GM18505 (cell line): ENCODE measurements at regions not wholly inside any gene's neighbourhood (a gene's known extent, or its start where the extent isn't known, plus 50 kb on each side); places are given as distances from the start of the nearest gene placed in this dataset.

Experiments used
- ATAC-seq: cut with Tn5 transposase; IDR thresholded peaks from one replicate; pipeline ENCODE4 v1.9.1; 2021; ENCODE audit not compliant: unreplicated experiment
- POLR2A ChIP-seq: IDR thresholded peaks from 4 replicates; pipeline ENCODE4 v1.6.1; 2011; ENCODE audit warnings: borderline replicate concordance; ENCODE audit not compliant: insufficient read depth, insufficient read length; ENCODE audit errors: extremely low read depth

DNA sequence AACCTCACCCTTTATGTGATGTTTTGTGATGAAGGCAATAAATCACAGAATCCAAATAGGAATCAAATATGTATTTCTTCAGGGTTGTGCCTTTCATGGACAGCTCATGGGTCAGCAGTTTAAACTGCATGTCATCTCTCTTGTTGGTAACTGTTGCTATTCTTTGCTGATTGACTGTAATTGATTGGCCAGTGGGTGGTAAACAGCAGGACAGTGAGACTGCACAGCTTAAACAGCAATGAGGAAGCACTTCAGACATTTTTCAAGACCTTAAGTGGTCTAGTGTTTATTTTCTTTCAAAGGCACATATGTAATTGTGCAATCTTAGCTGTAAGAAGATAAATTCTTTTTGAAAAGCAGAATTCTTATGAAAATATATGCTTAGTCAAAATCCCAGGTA, 260.5 kb downstream of the COX7C start:
- no peak for ATAC-seq
- no peak for TF ChIP-seq POLR2A

DNA sequence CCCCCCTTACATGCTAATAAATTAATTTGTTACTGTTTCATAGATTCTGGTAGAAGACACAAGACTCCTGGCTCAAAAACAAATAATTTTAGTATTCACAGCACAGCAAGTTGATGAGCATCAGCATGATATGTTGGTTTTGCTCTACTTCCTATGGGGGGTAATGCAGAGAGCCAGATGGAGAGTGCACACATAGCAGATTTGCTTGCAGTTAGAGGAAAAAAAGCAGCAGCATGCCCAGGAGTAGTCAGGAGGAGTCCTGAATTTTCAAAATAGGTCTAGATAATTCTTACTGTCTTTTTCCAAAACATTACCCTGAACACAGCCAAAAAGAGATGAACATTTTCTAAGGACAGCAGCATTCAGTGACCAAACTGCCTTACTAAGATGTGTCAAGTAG, 261.3 kb downstream of the COX7C start:
- no peak for ATAC-seq
- TF ChIP-seq POLR2A: no peak

DNA sequence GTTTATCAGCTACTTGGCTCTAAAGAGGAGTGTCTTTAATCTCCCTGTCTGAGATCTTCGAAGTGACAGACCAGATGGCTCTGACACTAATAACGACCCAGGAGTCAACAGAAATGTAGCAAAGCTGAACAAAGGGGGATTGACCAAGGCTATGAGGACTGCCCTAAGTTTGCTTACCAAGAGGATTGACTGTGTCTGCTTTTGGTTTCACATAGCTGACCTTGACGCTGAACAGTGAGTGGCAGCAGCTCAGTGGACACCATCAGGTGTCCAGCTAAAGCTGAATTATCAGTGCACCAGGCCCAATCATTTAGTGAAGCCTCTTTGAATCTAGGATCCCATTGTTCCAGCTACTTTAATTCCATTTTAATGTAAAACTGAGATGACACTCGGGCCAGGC, 262.6 kb downstream of the COX7C start:
- ATAC-seq: no peak
- no peak for TF ChIP-seq POLR2A

DNA sequence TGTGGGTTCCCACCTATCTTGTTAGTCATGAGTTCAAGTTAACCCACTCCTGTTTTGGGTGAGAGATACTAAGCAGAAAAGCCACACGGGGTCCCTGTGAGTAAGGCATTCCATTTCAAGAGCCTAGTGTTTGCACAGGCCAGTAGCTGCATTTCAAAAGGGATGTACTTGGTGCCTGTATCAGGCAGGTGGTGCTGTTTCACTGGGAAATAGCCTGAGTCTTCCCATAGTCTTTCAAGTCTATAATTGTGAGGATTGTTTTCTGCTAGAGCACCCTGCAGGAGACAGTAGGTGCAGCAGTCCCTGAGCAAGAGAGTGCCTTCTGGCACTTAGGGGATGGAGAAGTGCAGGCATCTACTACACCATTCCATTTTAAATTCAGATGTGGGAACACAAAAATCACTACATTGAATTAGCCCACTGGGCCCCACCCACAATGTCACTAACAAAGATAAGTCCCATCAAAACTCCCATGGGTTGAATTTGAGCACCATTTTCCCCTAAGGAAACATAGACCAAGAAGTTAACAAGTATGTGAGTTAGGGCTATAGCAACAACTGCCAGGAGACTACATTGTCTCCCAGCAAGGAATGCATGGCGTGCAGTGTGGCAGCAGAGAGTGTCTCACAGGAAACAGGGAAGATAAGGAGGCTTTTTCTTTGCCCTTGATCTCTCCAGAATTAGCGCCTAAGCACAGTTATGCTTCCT, 263.2 kb downstream of the COX7C start:
- no peak for TF ChIP-seq POLR2A
- no peak for ATAC-seq

DNA sequence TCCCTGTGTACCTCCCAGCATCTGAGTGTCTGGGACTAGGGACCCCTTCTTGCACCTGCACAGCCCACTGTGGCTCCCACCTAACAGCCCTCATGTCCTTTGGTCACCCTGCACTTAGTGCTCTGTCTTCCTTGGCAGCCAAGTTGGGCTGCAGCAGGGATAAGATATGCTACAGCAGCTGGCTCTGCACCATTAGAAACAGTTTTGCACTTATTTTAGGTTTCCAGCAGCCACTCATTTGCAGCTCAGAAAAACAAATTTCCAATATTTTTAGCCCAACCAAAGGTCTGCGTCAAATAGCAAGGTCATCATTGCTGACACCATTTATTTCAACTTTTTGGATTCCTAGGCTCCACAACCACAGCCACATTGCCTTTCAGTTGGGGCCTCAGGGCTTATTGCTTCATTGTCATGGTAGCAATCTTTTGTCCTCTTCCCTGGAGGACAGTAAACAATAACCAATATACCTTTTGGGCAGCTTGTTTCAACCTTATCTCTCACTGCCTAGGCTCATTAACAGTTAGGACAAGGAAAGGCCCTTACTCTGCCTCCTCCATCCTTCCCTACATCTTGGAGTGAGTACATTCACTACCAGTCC, 263.9 kb downstream of the COX7C start:
- TF ChIP-seq POLR2A: no peak
- ATAC-seq: no peak

DNA sequence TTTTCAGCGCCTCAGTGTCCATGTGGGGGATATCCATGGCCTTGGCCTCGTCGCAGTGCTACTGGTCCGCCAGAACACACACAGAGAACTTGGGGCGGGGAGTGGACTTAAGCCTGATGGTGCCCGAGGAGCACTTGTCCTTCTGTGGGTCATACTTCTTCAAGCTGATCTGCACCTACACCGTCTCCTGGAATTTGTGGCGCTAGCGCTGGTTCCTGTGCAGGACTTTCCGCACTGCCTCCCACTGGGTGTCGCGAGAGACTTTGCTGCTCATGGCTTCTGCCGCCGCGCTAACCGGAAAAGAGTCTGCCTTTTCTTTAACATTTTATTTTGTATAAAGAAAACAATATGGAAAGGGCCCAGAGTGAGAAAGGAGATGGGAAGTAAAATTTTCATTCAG, 266.9 kb downstream of the COX7C start:
- no peak for ATAC-seq
- TF ChIP-seq POLR2A: no peak

DNA sequence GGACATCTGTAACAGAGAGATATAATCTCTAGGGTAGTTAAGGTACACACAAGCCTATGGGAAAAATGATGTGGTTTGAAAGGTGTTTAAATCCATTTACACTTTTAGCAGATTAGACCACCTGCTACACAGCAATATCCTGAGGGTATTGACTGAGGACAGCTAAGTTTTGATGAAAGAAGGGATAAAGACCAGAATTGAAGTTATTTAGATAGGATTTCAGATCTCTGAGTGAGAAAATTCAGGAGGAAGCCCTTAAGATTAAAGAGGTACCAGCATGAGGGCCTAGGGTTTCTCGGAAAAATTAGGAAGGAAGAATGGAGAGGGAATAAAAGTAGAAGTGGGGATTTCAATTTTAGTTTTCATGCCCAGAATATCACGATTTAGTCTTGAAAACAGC, 267.3 kb downstream of the COX7C start:
- no peak for TF ChIP-seq POLR2A
- ATAC-seq: no peak

DNA sequence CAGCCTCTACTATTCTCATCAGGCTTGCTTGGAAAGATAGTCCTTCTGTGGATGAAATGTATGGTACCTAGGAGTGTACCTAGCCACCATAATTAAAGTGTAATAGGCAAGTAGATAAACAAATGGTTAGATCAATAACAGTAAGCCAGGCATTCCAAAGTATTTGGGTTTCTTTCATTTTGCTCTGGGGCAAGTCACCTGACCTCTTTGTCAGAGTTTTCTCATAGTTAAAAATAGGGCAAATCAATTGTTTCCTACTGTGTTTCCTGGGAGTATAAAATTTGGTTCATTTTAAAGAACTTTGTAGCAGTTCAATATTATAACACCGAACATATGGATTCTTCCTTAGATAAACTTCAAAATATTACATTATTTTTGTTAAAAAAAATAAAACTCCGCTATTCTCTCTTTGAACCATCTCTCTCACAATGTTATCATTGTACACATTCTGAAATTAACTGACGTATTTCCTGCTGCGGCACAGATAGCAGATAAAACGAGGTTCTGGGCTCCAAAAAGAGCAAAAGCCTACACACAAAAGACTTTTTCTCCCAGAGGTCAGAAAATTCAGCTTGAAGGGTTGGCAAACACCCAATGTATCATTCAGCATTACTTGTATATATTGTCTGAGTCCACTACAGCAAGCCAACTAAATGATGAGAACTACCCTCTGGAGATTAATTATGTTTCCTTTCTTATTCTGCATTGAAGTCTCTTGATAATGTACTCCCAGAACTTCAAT, 267.9 kb downstream of the COX7C start:
- ATAC-seq: no peak
- no peak for TF ChIP-seq POLR2A

DNA sequence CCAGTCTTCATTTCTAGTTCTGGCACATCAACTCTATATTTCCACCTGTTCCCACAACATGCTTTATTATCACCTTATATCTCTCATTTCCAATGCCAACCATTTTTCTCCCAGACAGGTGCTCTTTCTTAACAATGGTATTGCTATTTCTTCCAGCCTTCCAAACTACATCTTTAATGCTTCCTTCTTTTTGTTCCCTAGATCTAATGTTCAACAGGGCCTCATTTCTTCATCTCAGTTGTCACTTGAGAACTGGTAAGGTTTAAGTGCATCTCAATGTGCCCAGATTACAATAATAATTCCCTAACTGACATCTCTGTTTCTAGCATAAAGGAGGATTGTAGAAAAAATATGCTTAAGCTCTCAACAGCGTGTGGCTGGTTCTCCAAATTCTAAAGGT, 272.6 kb downstream of the COX7C start:
- no peak for ATAC-seq
- TF ChIP-seq POLR2A: no peak

DNA sequence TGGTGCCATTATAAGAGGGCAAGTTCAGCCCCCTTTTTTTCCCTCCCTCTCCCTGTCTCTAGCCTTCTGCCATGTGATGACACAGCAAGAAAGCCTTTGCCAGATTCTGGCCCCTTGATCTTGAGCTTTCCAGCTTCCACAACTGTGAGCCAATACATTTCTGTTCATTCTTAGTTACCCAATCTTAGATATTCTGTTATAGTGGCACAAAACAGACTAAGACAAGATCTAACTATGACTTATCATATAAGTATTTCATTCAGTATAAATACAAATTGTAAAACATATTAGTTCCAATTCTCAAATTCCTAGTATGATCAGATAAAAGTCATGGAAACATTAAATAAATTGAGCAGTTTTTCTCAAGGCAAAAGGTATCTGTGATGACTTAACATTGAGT, 276.3 kb downstream of the COX7C start:
- no peak for ATAC-seq
- no peak for TF ChIP-seq POLR2A

DNA sequence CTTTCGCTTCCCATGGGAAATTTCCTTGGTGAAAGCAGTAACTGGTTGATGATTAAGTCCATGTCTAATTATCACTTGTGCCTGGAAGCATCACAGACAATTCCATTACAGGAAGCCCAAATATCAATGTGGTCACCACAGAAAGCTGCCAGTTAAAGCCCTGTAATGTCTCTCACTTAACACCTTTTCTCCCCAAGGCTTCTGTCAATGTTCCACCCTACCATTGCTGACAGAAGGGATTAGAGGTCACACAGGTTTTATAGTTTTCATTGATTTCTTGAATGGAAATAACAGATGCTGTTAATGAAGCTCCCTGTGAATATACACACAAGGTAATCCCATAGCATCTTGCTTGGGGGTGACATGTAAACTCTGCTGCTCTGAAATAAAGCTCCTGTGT, 279.2 kb downstream of the COX7C start:
- no peak for ATAC-seq
- no peak for TF ChIP-seq POLR2A

DNA sequence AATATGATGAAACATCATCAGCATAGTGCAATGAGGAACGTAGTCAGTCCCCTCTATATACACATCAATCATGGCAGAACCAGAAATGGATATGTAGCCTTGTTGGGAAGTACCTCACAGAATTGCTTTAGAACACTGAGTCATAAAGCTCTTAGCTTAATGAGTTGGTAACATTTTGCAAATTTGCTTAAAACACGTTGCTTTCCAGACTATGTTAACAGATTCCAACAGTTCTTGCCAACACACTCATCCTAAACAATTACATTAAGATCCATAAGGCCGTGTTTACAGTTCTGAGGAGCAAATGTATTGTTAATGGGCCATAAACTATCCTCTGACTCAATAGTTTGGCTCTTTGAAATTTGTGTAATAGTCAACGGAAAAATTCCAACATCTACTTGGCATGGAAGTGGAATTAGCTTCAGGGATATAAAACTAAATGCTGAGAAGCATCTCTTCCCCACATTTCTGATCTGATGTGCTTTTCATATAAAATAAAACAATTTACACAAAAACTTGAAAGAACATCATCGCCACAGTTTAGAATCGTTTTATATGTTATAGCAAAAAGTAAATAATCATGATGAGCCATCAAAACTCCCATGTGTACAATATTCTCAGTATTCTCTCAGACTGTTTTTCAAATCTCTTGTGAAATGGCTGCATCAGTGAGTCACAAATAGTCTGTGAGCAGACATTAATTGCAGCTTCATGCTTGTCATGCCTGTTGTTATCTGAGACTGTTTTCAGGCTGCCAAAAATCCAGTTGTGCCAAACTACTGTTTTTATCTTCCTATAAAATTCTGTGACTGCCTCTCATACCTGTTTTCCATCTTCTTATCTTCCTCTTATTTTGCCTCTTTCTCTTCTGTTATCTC, 291.9 kb downstream of the COX7C start:
- ATAC-seq: no peak
- no peak for TF ChIP-seq POLR2A

DNA sequence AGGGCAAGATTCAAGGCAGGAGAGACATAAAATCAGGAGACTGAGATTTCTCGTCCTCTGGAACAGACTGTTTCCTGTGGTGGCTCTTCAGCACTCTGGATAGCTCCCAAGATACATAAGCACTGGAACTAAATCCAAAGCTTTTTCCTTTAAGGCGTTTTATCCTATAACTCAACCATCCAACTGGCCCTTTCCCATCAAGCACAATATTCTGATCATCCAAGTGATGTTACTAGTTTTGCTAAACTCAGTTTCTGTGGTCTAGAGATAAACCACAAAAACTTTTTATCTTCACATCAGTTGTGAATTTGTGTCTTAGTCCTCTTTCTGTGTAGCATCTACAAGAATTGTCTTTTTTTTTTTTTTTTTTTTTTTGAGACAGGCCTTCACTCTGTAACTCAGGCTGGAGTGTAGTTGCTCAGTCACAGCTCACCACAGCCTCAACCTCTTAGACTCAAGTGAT, 299.4 kb downstream of the COX7C start:
- no peak for ATAC-seq
- no peak for TF ChIP-seq POLR2A
